SW 1271 (cell line): ENCODE measurements at regions not wholly inside any gene's neighbourhood (a gene's known extent, or its start where the extent isn't known, plus 50 kb on each side); places are given as distances from the start of the nearest gene placed in this dataset.
"Not testable (repeated sequence)": the region's sequence is repeated elsewhere in the genome, so short reads cannot be mapped to it uniquely, and the experiment has no call there.

Source experiments
- DNase-seq, 2 experiments: peaks; one replicate each; lab custom pipeline; 2025; lab: John Stamatoyannopoulos, UW

DNA sequence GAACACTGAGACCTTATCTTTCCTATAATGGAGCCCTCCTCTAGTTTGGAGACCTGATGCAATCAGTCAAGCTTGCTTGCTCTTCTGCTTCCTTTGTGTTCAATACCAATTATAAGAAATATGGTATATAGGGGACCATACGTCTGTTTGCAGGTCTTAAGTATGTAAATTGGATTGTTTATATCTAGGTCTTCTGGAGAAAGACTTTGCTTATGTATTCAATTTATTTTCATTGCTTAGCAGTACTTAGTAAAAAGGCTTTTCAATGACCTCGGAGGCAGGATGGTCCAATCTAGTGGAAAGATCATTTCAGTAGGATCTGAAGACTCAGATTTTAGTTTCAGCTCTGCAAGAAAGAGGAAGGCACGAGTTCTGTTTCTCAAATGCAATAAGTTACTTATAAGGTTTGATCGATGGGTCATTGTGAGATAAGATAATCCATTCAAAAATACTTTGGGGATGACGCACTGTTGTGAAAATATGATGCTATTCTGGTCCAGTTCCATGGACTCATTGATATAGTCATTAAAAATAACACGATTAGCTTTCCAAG is 571.6 kb downstream of the SH2D4B start:
- DNase-seq, result no peak

DNA sequence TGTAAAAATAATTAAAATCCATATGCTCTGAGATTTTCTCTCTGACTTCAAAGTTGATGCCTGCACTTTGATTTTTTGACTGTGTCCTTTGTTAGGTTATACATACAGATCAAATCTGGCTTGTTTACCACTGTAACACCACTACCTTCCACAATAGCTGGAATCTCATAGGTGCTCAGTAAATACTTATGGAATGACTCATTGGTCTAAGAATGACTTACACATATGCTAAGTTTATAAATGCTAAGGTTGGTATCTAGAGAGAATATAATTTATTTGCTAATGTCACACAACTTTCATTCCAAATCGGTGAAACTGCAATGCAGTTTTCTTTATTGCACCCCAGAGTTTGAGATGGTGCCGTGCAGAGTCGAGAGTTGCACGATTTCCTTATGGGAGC is 578.5 kb downstream of the SH2D4B start:
- DNase-seq, result no peak

DNA sequence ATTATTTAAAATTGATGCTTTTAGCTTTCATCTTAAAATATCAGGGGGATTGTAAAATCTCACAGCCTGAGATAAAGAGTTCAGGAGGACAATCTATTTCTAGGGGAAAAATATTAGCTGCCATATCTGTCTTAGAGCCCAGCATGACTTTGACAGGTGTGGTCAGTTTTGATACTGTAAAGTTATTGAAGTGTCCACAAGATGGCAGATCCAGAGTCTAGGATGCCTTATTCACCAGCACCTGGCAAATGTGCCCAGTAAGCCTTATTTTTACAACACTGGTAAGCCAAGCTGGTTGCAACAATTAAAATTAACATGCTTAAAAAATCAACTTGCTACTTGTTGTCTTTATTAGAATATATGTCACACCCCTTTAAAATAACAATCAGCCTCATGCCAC is 579.3 kb downstream of the SH2D4B start:
- no peak for DNase-seq

DNA sequence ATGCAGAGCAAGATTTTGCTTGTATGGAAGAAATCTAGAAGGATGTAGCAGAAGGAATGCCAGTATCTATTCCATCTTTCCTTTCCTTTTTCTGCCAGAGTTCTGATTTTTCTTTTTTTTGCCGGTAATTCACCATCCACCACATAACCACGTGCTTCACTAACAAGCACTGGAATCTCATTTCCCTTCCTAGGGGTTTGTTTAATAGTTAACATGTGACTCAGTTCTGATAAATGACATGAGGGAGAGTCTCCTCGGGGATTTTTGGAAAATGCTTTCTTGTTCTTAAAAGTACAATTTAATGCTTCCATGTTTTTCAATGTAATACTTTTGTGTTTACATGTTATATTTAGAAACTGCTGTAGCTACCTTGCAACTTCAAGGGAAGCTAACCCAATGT is 590.2 kb downstream of the SH2D4B start:
- DNase-seq, result no peak

DNA sequence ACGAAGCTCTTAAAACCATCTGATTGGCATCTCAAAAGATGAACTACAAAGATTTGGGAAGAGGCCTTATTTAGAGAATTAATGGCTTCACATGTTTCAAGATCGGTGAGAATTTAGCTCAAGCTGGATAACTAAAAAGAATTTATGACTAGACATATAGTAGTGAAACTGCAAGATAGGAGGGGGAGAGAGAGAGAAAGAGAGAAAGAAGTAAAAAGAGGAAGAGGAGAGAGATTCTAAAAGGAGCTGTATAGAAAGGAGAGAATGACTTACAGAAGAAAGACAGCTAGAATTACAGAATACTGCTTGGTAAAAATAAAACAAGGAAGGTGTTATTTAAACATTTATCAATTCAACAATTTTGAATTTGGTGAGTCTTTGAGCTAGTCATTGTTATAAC is 592.3 kb downstream of the SH2D4B start:
- no peak for DNase-seq

DNA sequence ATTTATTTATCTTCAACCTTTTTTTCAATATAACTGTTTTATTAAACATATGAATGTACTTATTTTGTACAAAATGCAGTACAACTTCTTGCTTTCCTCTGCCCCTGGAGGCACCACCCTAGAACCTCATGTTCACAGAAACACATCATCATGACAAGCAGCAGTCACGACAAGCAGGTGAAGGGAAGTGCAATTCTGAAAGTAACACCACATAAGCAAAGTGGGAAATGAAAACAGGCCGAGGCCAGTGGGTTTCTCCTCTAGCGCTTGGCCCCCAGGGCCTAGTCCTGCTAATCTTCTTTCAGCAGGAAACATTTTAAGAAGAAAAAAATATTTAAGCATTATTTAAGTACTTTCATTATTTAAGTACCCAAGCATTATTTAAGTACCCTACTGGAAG is 598.1 kb downstream of the SH2D4B start:
- no peak for DNase-seq

DNA sequence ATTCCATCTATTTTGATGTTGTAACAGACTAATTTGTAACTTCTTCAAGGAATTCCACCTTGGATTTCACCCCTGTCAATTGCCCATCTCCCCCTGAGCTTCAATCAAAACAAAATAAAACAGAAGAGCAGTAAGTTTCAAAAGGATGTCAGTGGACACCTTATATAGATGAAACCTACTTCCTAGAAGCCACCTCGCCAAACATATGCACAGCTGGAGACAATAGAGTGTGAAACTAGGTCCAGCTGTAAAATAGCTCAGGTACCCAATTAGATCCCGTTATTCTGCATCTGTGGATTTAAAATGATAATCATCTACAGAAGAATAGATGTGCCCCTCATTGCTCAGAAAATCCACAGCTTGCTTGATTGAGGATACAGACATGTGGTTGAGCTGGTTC is 598.6 kb downstream of the SH2D4B start:
- DNase-seq, result no peak

DNA sequence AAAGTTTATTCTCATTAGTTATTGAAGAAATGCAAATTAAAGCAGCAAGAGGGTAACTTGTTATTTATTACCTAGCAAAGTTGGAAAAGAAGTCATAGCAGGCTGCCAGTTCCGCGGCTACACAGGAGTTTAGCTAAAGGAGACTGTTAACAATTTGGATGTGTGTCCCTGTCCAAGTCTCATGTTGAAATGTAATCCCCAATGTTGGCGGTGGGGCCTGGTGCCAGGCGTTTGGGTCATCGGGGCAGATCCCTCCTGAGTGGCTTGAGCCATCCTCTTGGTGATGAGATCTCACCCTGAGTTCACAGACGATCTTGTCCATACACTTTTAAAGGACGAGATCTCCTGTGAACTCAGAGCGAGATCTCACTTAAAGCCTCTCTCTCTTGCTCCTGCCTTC is 608.3 kb downstream of the SH2D4B start:
- DNase-seq, result no peak

DNA sequence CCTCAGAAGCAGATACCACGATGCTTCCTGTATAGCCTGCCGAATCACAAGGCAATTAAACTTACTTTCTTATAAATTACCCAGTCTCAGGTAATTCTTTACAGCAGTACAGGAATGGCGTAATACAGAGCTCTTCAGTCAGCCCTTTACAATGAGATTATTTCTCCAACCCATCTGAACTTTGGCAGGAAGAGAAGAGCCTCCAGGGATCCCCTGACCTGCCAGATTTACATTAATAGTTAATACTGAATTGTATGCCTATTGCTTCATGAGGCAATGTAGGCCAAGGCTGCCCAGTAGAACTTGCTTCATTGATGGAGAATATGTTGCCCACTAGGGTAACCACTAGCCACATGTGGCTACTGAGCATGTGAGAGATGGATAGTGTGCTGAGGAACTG is 608.7 kb downstream of the SH2D4B start:
- no peak for DNase-seq

DNA sequence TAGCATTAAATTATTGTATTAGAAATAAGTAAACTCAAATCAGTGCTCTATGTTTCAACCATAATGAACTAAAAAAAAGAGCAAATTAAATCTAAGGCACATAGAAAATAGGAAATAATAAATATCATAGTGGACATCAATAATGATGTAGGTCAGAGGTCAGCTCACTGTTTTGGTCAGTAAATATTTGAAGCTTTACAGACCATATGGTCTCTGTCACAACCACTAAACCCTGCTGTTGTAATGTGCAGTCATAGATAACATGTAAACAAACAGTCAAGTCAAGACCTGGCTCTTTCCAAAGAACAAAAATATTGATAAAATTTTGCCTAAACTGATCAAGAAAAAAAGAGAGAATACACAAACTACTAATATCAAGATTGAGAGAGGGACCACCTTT is 615.0 kb downstream of the SH2D4B start:
- DNase-seq, result no peak

DNA sequence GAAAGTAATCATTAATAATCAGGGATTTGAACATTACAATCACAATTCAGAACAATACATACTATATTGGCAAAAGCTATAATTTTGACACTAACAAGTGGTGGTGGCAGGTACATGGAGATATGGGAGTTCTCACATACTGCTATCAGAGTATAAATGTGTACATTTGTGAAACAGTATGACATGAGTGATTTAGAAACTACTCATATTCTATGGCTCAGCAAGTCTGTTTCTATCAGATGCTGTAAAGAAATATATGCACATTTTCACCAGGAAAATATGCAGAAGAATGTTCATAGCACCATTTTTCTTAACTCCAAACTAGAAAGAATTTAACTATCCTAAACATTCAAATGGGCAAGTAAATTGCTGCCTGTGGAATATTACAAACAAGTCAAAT is 620.0 kb downstream of the SH2D4B start:
- no peak for DNase-seq

DNA sequence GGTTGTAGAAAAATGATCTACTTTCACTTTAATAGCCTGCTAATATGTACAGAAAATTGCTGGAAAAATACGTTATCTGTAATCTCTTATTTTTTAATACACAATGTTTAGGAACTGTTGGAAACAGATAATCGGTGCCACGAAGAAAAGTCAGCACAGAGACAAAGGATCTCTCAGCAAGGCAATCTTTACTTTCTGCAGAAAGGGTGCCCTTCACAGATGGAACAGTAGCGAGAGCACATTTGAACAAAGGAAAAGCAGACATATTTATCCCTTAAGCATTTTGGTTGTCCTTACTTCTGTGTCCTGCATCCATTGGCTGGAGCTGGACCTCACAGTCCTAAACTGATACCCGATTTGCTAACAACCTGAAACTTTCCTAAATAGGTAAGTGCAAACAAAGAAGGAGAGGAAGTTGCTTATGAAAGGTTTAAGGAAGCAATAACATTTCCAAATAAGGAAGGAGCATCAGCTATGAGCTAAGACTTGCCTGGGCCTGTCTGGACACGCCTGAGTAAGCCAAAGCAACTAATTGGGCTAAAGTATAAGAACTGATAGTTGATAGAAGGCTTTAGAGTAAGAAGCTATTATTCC is 640.0 kb downstream of the SH2D4B start:
- no peak for DNase-seq

DNA sequence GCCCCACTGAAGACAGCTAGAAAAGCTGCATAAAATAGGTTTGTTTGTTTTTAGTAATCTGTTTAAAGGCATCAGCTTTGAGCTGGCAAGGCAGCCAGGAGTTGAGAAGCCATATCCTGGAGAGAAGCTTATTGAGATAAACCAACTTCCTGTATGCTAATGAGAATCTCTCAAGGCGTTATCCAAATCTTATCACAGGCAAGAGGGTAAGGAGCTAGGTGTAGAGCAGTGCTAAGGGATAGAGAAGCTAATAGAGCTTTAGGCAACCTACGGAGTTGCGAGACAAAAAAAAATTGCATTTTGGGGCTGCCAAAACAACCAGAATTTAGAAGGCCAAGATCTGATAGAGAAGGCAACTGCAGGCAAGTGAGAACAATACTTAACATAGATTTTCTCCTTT is 641.6 kb downstream of the SH2D4B start:
- no peak for DNase-seq

DNA sequence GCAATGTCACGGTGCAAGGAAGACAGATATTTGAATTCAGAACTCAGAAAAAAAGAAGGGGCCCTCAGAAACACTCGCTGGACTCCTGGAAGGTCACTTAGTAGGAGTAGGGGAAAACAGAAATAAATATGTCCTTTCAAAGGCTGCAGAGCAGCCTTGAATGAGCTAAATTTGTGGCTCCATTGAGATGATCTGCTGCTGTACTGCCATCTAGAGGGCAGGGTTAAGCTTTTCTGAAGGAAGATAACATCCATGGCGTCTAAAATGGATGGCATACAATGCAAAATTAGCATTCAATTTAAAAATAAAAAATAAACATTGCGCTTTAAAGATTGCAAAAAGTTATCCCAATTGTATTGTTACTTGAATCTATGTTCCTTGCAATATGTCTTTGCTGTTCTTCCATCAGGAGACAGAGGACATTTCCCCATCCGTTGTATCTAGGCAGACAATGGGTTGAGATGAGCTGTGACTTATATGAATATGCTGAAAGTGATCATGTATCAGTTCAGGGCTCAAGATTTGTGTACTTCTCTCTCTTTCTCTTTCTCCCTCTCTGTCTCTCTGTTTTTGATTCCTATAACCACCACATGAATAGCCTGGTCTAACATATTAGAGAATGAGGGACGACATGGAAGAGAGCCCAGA is 642.2 kb downstream of the SH2D4B start:
- DNase-seq, result no peak

DNA sequence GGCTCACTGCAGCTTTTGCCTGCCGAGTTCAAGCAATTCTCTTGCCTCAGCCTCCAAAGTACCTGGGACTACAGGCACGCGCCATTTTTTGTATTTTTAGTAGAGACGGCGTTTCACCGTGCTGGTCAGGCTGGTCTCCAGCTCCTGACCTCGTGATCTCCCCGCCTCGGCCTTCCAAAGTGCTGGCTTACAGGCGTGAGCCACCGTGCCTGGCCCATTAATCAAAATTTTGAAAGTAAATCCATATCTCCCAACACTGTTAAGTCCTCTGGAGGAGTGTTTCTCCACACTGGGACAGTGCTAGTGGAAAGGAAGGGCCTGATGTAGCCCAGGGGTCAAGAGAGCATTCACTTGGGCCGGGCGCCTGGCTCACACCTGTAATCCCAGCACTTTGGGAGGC is 644.6 kb downstream of the SH2D4B start:
- no peak for DNase-seq

DNA sequence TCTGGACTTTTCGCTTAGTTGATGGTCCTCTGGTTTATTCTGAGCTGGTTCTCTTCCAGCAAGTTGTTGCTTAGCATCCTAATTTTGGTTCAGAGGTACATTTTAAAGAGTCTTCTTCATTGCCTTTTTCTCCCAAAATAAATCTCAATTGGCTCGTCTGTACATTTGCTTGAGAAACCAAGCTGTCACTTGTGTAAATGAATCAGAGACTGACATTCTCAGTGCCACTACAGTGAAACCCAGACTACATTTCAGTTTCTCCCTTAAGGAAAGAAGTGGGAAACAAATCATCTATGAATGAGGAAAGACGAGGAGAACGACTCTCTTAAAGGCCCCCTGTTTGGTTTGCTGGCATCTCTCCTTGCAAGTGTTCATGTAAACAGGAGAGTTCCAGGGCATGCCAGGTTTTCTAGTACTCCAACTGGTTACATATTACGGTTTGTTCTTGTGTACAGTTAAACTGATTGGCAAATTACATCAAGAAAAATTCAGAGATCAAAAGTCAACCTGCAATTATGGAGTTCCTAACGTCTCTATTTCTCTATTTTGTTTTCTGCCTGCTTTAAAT is 654.6 kb downstream of the SH2D4B start:
- DNase-seq, result no peak

DNA sequence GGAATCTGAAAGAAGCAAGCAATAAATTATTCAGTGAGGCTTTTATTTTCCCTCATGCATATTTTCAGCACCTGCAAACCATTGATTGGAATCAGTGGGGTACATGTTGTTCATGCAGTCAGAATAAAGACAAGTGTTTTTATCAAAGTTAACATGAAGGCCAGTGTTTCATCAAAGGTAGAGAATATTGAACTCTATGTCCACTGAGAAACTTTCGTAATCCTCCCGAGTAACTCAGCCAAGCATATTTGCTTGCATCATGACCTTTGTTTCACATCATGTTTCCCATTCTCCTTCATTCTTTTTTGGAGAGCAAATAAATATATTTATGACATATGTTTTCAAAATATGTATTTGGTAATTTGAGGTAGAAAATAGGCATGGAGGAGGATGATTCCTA is 663.1 kb downstream of the SH2D4B start:
- no peak for DNase-seq

DNA sequence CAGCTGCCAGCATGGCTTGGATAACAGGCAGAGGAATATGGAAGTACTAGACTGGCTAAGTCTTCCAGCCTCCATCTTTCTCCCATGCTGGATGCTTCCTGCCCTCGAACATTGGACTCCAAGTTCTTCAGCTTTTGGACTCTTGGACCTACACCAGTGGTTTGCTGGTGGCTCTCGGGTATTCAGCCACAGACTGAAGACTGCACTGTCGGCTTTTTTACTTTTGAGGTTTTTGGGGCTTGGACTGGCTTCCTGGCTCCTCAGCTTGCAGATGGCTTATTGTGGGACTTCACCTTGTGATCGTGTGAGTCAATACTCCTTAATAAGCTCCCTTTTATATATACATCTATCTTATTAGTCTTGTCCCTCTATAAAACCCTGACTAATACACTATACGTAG is 667.6 kb upstream of the NRG3 start:
- not testable (repeated sequence) for DNase-seq

DNA sequence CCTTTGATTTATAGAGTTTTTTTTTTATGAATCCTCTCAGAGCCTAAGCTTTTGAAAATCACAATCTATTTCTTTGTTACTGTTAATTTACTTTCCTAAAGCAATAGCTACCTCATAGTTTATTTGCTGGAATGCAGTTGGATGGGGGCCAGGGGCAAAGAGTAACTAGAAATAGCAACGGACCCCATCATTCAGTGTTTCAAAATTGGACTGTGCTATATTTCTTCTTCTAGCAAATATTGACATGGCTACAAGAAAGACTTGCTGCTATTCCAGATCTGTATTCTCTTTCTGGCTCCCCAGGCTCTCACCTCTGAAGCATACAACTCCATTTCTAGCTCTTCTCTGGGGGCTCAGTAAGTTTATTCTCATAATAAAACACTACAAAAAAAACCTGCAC is 661.6 kb upstream of the NRG3 start:
- no peak for DNase-seq

DNA sequence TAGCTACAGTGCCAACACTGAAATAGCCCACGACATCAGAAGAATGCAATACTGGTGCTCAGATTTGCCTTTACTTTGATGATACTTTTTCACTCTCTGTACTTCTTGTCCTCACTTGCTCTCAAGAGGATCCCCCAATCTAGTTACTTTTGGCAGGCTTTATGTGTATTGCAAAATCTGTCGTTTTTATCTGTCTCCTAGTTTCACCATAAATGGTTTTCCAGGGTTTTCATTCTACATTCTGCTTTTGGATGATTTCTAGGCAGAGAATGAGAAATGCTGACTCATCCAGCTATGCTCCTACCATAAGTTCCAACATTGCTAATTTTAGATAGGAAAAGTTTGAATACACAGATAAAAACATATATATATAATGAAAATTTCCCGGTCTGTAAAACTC is 659.5 kb upstream of the NRG3 start:
- no peak for DNase-seq

DNA sequence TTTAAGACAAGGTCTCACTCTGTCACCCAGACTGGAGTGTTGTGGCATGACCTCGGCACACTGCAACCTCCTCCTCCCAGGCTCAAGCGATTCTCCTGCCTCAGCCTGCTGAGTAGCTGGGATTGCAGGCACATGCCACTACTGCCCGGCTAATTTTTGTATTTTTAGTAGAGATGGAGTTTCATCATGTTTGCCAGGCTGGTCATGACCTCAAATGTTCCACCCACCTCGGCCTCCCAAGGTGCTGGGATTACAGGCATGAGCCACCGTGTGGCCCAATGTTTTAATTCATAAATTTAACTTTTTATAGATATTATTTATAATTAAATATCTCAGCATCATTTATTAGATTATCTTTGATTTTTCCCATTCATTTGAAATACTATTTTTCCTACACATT is 658.0 kb upstream of the NRG3 start:
- no peak for DNase-seq

DNA sequence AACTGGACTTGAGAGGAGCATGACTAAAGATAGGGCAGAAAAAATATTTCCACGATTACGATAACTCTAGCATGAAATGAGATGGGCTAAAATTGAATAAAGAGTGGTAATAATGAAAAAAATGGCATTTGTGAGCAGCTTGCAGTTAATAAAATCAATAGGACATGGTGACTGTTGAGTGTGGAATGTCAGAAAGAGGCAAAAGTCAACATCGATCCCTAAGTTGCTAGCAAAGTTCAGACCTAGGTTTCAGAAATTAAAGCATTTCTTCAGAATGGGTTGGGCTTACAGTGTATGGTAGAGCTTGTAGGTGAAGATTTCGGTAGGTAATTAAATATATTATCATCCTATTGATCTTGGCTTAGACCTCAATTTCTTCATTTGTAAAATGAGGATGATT is 656.7 kb upstream of the NRG3 start:
- no peak for DNase-seq

DNA sequence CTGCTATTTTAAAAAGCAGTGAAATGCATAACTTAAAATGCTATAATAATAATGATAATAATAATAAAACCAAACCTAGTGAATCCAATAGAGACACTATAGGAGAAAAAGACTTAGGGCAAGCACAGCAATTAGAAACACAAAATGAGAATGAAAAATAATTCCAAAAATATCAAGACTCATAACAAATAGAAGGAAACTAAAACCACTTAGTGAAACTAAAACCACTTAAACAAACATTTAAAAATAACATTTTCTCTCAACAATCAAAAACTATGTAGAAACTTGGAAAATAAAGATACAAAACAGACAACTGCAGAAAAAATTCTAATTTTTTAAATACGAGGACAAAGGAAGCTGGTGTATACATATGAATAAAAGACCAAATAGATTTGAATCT is 655.2 kb upstream of the NRG3 start:
- DNase-seq, result no peak

DNA sequence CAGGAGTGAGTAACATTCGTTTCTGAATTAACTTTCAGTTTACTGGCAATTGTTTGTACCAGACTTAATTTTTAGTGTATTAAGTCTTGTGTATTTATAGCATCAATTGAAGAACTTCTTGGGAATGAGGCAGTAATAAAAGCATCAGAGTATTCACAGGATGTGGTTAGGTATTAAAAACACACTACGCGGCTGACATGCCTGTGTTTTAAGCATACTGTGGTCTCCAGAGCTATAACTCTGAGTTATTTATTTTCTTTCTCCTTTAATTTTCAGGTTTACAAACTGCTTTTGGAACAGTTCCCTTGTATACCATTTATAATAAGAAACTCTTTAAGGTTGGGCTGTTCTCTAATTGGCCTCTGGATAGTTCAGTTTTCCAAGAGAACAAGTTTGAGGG is 626.1 kb upstream of the NRG3 start:
- no peak for DNase-seq
